Kidney glomerular epithelial cell (primary cell): ENCODE measurements at regions not wholly inside any gene's neighbourhood (a gene's known extent, or its start where the extent isn't known, plus 50 kb on each side); places are given as distances from the start of the nearest gene placed in this dataset.
"Not testable (repeated sequence)": the region's sequence is repeated elsewhere in the genome, so short reads cannot be mapped to it uniquely, and the experiment has no call there.

Experiments
- DNase-seq: peaks from one replicate; lab custom pipeline; 2025; lab: John Stamatoyannopoulos, UW

GRCh38 chr1:244297087-244297486 is 154.6 kb downstream of the ADSS2 start:
- no peak for DNase-seq

GRCh38 chr1:244297616-244298015 is 154.1 kb downstream of the ADSS2 start:
- DNase-seq = no peak

- DNase-seq = not testable (repeated sequence)
These were observed 151.7 kb downstream of the ADSS2 start for GRCh38 chr1:244300029-244300375.

DNA sequence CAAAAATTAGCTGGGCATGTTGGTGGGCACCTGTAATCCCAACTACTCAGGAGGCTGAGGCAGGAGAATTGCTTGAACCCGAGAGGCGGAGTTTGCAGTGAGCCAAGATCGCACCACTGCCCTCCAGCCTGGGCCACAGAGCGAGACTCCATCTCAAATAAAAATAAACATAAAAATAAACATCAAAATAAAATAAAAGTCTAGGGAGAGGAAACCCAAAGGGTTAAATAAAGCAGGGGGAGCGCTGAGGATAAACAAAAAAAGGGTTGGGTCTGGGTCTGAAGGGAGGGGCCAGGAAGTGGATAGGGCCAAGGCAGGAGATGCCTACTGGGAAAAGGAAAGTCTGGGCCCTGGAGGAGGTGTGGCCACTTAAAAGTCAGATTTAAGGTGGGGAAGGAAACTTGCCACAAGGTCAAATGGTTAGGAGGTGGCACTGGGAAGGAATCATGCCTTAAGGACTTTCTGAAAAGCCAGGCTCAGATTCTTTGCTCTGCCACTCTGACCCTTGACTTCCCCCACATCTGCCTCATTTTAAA is 150.0 kb downstream of the ADSS2 start:
- no peak for DNase-seq

DNA sequence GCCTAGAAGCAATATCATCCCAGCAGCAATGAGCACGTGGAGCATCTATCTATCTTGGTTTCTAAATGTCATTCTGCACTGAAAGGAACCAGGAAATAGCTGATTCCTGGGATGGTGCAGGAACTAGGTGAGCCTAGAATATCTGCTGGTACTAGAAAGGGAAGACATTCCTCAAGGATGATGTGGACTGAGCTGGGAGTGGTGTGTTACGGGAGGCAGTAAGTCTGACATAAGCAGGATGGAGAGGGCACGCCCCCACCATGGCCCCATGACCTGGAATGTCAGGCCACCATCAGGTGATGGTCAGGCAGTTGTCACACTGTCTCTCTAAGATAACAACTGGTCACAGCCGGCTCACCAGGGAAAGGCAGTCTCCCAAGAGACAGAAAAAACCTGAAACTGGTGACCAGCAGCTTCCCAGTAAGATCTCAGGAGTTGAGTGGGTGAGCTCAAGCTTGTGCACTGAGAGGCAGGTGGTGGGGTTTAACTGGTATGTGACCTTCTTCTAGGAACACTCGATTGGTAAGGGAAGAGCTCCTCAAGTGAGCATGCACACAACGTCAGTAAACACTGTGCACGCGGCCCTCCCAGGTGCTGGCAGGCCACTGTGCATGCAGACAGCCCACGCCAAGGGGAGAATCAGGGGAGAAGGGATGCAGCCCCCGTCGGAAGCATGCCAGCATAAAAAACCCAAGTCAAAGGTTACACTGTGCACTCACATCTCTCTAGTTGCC is 148.7 kb downstream of the ADSS2 start:
- DNase-seq = peak; percentile 77

DNA sequence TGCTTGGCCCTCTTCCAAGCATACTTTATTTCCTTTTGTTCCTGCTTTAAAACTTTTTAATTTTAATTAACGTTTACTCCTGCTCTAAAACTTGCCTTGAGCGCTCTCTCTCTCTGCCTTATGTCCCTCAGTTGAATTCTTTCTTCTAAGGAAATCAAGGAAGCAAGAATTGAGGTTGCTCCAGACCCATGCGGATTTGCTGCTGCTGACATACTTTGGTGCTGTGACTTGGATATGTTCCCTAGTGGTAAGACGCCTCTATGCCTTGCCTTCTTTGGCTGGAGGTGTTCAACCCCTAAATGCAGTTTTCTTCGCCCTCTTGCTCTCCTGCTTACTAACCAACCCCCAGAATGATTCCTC is 148.1 kb downstream of the ADSS2 start:
- no peak for DNase-seq

GRCh38 chr1:244304156-244304555 is 147.6 kb downstream of the ADSS2 start:
- DNase-seq = no peak

DNA sequence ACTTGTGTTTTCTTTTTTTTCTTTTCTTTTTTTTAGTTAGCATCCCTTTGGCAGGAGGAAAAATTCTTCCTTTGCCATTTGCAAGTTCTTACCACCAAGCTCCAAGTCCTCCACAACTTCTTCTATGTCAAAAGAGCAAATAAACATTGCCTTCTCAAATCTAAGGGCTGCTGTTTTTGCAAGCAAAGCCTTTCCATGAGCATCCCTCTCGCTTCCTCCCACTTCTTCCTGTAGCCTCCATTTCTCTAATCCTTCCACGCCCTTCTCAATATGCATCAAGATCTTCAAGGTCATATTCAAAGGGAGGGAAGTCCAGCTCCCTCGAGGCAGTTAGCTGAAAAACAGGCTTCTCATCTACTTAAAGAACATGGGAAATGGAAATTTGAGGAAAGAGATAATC is 147.1 kb downstream of the ADSS2 start:
- DNase-seq = no peak

GRCh38 chr1:244305776-244306341 is 145.8 kb downstream of the ADSS2 start:
- no peak for DNase-seq

DNA sequence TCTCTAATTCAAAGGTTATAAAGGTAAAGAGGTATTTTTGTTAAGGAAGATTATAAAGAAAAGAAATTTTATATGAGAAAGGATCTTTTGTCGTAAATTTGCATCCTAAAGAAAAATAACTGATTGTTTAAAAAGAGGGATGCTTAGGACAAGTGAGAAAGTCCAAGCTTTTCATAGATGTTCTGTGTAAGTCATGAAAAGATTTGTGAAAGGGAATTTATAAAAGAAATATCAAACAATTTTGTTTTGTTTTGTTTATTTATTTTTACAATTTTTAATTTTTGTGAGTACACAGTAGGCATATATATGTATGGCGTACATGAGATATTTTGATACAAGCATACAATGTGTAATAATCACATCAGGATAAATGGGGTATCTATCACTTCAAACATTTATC is 145.2 kb downstream of the ADSS2 start:
- DNase-seq = no peak

- DNase-seq = not testable (repeated sequence)
These were observed 142.5 kb downstream of the ADSS2 start for GRCh38 chr1:244309191-244309590.

- no peak for DNase-seq
These were observed 139.8 kb downstream of the ADSS2 start for GRCh38 chr1:244311784-244312532.

GRCh38 chr1:244313346-244313745 is 138.4 kb downstream of the ADSS2 start:
- no peak for DNase-seq

DNA sequence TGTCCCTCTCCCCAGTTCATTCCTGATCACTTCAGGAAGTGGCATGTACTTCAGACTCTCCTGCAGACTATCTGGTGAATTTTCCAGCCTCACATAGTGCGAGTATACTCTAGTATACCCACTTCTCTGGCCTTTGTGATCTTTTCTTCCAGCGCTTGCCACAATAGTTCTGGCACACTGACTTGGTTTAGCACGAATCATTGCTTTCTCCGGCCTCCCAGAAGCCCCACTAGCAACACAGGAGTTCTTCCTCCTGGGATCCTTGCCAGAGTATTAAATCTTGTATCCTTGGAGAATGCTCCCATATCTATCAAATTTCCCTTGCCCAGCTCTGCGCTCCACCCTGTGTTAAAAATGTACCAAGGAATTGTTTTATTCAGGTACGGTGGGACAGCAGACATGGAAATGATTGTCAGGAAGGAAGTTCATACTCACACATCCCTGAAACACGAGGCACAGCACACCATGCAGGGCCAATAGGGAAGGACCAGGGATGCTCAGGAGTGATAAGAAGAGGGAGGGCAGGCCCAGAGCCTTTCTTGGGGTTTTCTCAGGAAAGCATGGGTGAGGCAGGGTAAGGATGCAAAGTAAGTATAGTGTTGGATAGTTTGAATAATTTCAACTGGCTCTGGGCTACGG is 136.7 kb downstream of the ADSS2 start:
- no peak for DNase-seq

DNA sequence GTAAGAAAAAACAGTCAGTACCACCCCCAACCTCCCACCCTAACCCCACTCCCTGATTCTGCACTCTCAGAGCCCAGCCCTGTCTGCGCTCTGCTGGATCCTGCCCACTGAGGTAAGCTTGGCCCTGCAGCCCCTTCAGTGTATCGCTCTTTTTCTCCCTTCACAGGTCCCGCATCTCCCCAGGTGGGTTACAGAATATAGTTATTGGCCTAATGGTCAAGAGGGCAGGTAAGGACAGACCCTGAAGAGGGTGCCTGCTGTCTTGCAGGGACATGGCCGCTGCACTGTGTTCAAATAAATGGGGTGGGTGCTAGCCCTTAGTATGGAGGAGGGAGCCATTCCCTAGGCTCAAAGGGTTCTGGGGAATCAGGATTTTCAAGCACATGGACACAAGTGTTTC is 135.7 kb downstream of the ADSS2 start:
- DNase-seq = no peak

- no peak for DNase-seq
These were observed 135.3 kb downstream of the ADSS2 start for GRCh38 chr1:244316407-244316806.

DNA sequence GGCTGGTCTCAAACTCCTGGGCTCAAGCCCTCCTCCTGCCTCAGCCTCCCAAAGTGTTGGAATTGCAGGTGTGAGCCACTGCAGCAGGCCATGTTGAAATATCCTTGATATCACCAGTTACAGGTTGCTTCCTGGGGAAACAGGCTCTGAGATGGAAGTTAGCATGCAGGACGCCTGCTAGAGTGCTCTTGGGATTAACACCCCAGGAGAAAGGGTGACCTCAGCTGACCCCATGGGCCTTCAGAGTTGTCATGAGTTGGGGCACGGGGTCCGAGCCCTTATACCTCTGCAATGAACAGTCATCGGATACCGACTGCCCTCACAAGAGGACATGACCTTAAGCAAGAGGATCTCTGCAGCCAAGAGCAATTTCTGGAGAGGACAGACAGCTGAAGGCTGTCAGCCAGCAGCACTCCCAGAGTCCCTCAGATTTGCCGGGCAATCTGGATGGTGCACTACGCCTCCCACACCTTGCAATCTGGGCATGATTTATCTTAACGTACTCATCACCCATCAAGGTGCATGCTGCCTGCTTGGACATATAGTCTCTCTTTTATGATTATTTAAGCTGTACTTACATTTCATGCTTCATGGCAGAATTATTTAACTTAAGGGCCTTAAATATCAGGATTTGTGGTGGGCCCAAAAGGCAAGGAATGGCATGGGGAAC is 134.6 kb downstream of the ADSS2 start:
- no peak for DNase-seq

DNA sequence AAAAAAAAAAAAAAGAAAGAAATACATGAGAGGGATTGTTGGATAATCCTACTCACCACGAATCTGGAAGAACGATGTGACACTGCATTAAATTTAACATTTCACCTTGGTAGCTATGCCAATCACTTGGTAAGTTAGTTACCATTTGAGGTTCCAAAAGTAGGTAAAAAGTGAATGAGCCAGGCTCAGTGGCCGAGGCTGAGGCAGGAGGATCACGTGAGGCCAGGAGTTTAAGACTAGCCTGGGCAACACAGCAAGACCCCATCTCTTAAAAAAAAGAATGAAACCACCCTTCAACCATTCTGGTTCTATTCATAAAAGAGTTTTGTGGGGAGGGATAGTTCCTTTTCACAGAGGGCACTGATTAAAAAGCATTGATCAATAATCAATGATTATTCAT is 133.6 kb downstream of the ADSS2 start:
- DNase-seq = no peak

DNA sequence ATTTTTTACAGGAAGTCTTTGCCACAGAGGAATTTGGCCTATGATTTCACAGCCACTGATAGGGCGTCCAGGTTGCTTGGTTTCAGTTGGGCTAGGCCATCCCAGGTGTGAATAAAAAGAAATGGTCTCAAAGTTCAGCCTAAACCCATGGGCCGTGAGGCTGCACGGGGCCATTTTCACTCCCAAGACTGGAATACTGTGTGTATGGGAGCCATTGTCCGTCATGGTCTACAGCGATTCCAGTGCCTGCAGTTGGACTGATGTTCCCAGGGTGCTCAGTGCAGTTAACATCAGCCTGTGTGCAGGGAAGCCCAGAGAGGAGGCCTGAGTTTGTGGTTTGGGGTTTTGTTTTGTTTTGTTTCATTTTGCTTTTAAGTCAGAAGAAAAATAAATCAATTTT is 133.2 kb downstream of the ADSS2 start:
- DNase-seq = no peak

- peak; percentile 35 for DNase-seq
These were observed 132.2 kb downstream of the ADSS2 start for GRCh38 chr1:244319283-244320132.

DNA sequence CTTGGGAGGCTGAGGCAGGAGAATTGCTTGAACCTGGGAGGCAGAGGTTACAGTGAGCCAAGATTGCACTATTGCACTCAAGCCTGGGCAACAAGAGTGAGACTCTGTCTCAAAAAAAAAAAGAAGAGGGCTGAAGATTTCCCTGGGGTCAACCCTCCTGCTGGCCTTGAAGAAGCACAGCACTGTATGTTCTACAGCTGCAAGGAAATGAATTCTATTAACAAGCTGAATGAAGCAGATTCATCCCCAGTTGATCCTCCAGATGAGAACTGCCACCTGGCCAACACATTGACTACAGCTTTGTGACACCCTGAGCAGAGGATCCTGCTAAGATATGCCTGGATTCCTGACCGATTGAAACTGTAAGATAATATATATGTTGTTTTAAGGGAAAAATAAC is 129.5 kb downstream of the ADSS2 start:
- DNase-seq = no peak
